A549 (cell line): ENCODE measurements at regions not wholly inside any gene's neighbourhood (a gene's known extent, or its start where the extent isn't known, plus 50 kb on each side); places are given as distances from the start of the nearest gene placed in this dataset.
A peak's percentile ranks its signal among the peaks of the same experiment; 100 is the strongest.

Experiments used
- ATAC-seq, 2 experiments: fragments of 200-7000 bp in 1 of 2; fragments of >200 bp in 1 of 2; cut with Nextera tagmentation in 1 of 2; cut with Tn5 transposase in 1 of 2; 3 replicates each; pipeline versions ENCODE4 v1.8.0 to v1.9.1; 2018 to 2020; ENCODE audit warnings: mild to moderate bottlenecking in 1 of 2, moderate library complexity in 1 of 2
- CTCF ChIA-PET: fragments of 300-600 bp; sonication (Branson Sonifier 250); formaldehyde crosslinking; extraction: SDS; loops from one replicate; lab custom pipeline; 2021; ENCODE audit warnings: antibody characterized with exemption, inconsistent platforms; lab: Yijun Ruan, JAX
- POLR2A ChIA-PET: fragments of 350-600 bp; formaldehyde crosslinking; extraction: SDS; loops from one replicate; lab custom pipeline; 2021; ENCODE audit warnings: antibody characterized with exemption, inconsistent platforms; lab: Yijun Ruan, JAX
- DNase-seq, 2 experiments: peaks; one replicate each; pipeline versions ENCODE4 v3.0.0 to v3.0.0-alpha.2; 2011 to 2016; ENCODE audit warnings: low read depth in 1 of 2, low spot score in 1 of 2
- FAIRE-seq: peaks from 2 replicates; lab custom pipeline; 2011; peaks lifted over from hg19 to GRCh38; lab: Jason Lieb, UNC
- H3K27ac ChIP-seq, 2 experiments: fragments of >200 bp; sonication (Bioruptor Twin); formaldehyde crosslinking; 3 replicates each; pipeline ENCODE4 v1.5.1; 2016 to 2017
- H3K4me1 ChIP-seq: fragments of >200 bp; sonication (Bioruptor Twin); formaldehyde crosslinking; 3 replicates; pipeline ENCODE4 v1.6.1; 2016
- H3K4me2 ChIP-seq: fragments of >200 bp; sonication (Bioruptor Twin); formaldehyde crosslinking; 3 replicates; pipeline ENCODE4 v1.6.1; 2016
- H3K4me3 ChIP-seq: fragments of >200 bp; sonication (Bioruptor Twin); formaldehyde crosslinking; 3 replicates; pipeline ENCODE4 v1.5.1; 2016
- H3K9me3 ChIP-seq: fragments of >200 bp; sonication (Bioruptor Twin); formaldehyde crosslinking; 3 replicates; pipeline ENCODE4 v1.6.1; 2016
- ATOH8 ChIP-seq: fragments of 250-450 bp; sonication (Bioruptor Pico); IDR thresholded peaks from 2 replicates; pipeline ENCODE4 v1.5.0; 2020; ENCODE audit warnings: low read depth, mild to moderate bottlenecking, moderate library complexity
- BHLHE40 ChIP-seq: IDR thresholded peaks from 2 replicates; pipeline ENCODE4 v1.6.1; 2012; ENCODE audit warnings: low read depth, low read length, inconsistent platforms
- CBX2 ChIP-seq: fragments of 200-600 bp; sonication (generic); IDR thresholded peaks from 2 replicates; pipeline ENCODE4 v1.6.1; 2016; ENCODE audit warnings: low read depth, mild to moderate bottlenecking, borderline replicate concordance
- CEBPB ChIP-seq, 2 experiments: fragments of >200 bp in 1 of 2; sonication (Bioruptor Twin) in 1 of 2; formaldehyde crosslinking in 1 of 2; IDR thresholded peaks; 2 replicates each; pipeline ENCODE4 v1.6.1; 2012 to 2016
- EHF ChIP-seq: fragments of 250-450 bp; sonication (Bioruptor Pico); IDR thresholded peaks from 2 replicates; pipeline ENCODE4 v1.5.0; 2020; ENCODE audit warnings: mild to moderate bottlenecking
- FOSL2 ChIP-seq, 2 experiments: fragments of 450-650 bp in 1 of 2; fragments of >200 bp in 1 of 2; sonication (Bioruptor Twin) in 1 of 2; formaldehyde crosslinking; IDR thresholded peaks; 2 replicates each; pipeline versions ENCODE4 v1.5.0 to v1.6.1; 2016 to 2020; ENCODE audit warnings: mild to moderate bottlenecking in 1 of 2, moderate library complexity in 1 of 2
- HES2 ChIP-seq: fragments of >200 bp; sonication (Bioruptor Twin); formaldehyde crosslinking; IDR thresholded peaks from 2 replicates; pipeline ENCODE4 v1.6.1; 2016
- HOXB5 ChIP-seq: fragments of 250-450 bp; sonication (Bioruptor Pico); IDR thresholded peaks from 2 replicates; pipeline ENCODE4 v1.5.0; 2020; ENCODE audit warnings: mild to moderate bottlenecking, moderate library complexity
- JUN ChIP-seq, 2 experiments: fragments of >200 bp; sonication (Bioruptor Twin); formaldehyde crosslinking; IDR thresholded peaks; 2 replicates in 1 of 2; 3 replicates in 1 of 2; pipeline ENCODE4 v1.6.1; 2016 to 2017
- MAFK ChIP-seq: fragments of 450-650 bp; IDR thresholded peaks from 2 replicates; pipeline ENCODE4 v1.6.1; 2014; ENCODE audit not compliant: partially characterized antibody
- MYC ChIP-seq: IDR thresholded peaks from 2 replicates; pipeline ENCODE4 v1.6.1; 2012; ENCODE audit warnings: mild to moderate bottlenecking, inconsistent platforms, low read length, improper control_type of control experiment, borderline replicate concordance
- NPAS2 ChIP-seq: fragments of 250-450 bp; sonication (Bioruptor Pico); IDR thresholded peaks from 2 replicates; pipeline ENCODE4 v1.8.0; 2022; ENCODE audit warnings: mild to moderate bottlenecking, moderate library complexity, borderline replicate concordance
- NR3C1 ChIP-seq: fragments of >200 bp; sonication (Bioruptor Twin); formaldehyde crosslinking; IDR thresholded peaks from 3 replicates; pipeline ENCODE4 v1.6.1; 2017
- PHF8 ChIP-seq: fragments of 200-600 bp; sonication (generic); IDR thresholded peaks from 2 replicates; pipeline ENCODE4 v1.6.1; 2016; ENCODE audit warnings: low read depth, mild to moderate bottlenecking, antibody characterized with exemption, moderate library complexity, borderline replicate concordance
- RARB ChIP-seq: fragments of 250-450 bp; sonication (Bioruptor Pico); IDR thresholded peaks from 2 replicates; pipeline ENCODE4 v1.8.0; 2021; ENCODE audit warnings: mild to moderate bottlenecking, moderate library complexity
- RNF2 ChIP-seq: fragments of 200-600 bp; sonication (generic); IDR thresholded peaks from 2 replicates; pipeline ENCODE4 v1.6.1; 2016; ENCODE audit warnings: low read depth, mild to moderate bottlenecking, antibody characterized with exemption, moderate library complexity, borderline replicate concordance
- USF2 ChIP-seq: fragments of 450-650 bp; IDR thresholded peaks from 2 replicates; pipeline ENCODE4 v1.6.1; 2014; ENCODE audit warnings: antibody characterized with exemption
- ZFP36 ChIP-seq: fragments of 450-650 bp; IDR thresholded peaks from 2 replicates; pipeline ENCODE4 v1.6.1; 2014; ENCODE audit warnings: borderline replicate concordance; ENCODE audit not compliant: partially characterized antibody
- ZSCAN20 ChIP-seq: fragments of 250-450 bp; sonication (Bioruptor Pico); IDR thresholded peaks from 2 replicates; pipeline ENCODE4 v1.8.0; 2022; ENCODE audit warnings: mild to moderate bottlenecking, moderate library complexity
- WGBS: methylation state at CpG from one replicate; pipeline ENCODE4 v1.1.6; 2017; ENCODE audit errors: missing lambda C conversion rate; 5-methylcytosine and 5-hydroxymethylcytosine counted together

GRCh38 chr4:22999419-22999818, 306.7 kb downstream of the GBA3 start:
- DNase-seq: peak in 1 of 2 experiments; percentile 6

GRCh38 chr4:22997358-22998224, 304.9 kb downstream of the GBA3 start:
- Histone ChIP-seq H3K27ac (no peak overlapping the region), H3K9me3 (no peaks in the 10 kb centered on the region), H3K4me3 (no peak overlapping the region), H3K4me2 (no peak overlapping the region), H3K4me1 (no peaks in the 10 kb centered on the region)
- DNase-seq: no peak
- no peak for FAIRE-seq
- TF ChIP-seq ZSCAN20 (CRISPR knock-in tag) (no peak), HES2 (no peak), MAFK (peak; percentile 54)
- POLR2A ChIA-PET: no interaction called here
- CTCF ChIA-PET: no interaction called here
- no peak for ATAC-seq
- 59% methylated on average over 12 of the region's 12 CpGs for WGBS

More at GRCh38 chr4:22999419-22999818, 306.7 kb downstream of the GBA3 start:
- CTCF ChIA-PET: no interaction called here
- Histone ChIP-seq H3K9me3 (no peaks in the 10 kb centered on the region), H3K4me2 (no peak overlapping the region), H3K27ac (no peak overlapping the region)
- 67% methylated on average over 2 of the region's 2 CpGs for WGBS
- ATAC-seq: no peak
- no peak for TF ChIP-seq MYC
- TF ChIP-seq, all 56 proteins: peak for 0
- POLR2A ChIA-PET: no interaction called here
- FAIRE-seq: no peak
- no peaks in the 10 kb centered on the region for H3K4me1 ChIP-seq
- H3K4me3 ChIP-seq: no peak overlapping the region

GRCh38 chr4:22991576-22991975, 298.8 kb downstream of the GBA3 start:
- FAIRE-seq: no peak
- Histone ChIP-seq H3K4me3 (no peak overlapping the region), H3K4me1 (peaks cover 15% of the 10 kb centered on the region), H3K9me3 (no peaks in the 10 kb centered on the region)
- ChIA-PET POLR2A (no interaction called here), CTCF (no interaction called here)
- no peak for TF ChIP-seq ZFP36
- no peak for TF ChIP-seq CBX2
- TF ChIP-seq, all 56 proteins: peak for 0
- ATAC-seq (no peak), DNase-seq (no peak)
- H3K27ac ChIP-seq: no peak overlapping the region
- 40% methylated on average over 1 of the region's 1 CpG for WGBS
- no peak overlapping the region for H3K4me2 ChIP-seq

GRCh38 chr4:22988526-22988925, 295.8 kb downstream of the GBA3 start:
- Histone ChIP-seq H3K27ac (peak overlapping the region in 1 of 2 experiments; percentile 30; a peak in 2 of 6 replicates), H3K4me1 (peaks cover 16% of the 10 kb centered on the region), H3K9me3 (peaks cover 3% of the 10 kb centered on the region; the same call in 1 of the 3 replicates), H3K4me2 (peak overlapping the region; percentile 44), H3K4me3 (no peak overlapping the region)
- FAIRE-seq (no peak), DNase-seq (no peak), ATAC-seq (no peak)
- TF ChIP-seq PHF8 (no peak), NR3C1 (no peak), BHLHE40 (no peak), CBX2 (no peak), CEBPB (IDR thresholded peaks at IDR 0.05) (no peak), EHF (CRISPR knock-in tag) (no peak), USF2 (no peak), FOSL2 (IDR thresholded peaks at IDR 0.05) (no peak), FOSL2 (CRISPR knock-in tag; IDR thresholded peaks at IDR 0.05) (no peak), HOXB5 (CRISPR knock-in tag) (no peak), RARB (CRISPR knock-in tag) (no peak), ZSCAN20 (CRISPR knock-in tag) (no peak), NPAS2 (CRISPR knock-in tag) (no peak), ZFP36 (no peak), ATOH8 (CRISPR knock-in tag) (no peak), RNF2 (no peak), JUN (IDR thresholded peaks at IDR 0.05) (no peak)
- POLR2A ChIA-PET: no interaction called here
- CTCF ChIA-PET: no interaction called here
